DMS153 treated with DMSO at 0.1 percent for 48 hours (cell line): ENCODE measurements at regions not wholly inside any gene's neighbourhood (a gene's known extent, or its start where the extent isn't known, plus 50 kb on each side); places are given as distances from the start of the nearest gene placed in this dataset.

Experiments used
- DNase-seq: peaks from one replicate; lab custom pipeline; 2025; ENCODE audit not compliant: unreplicated experiment; lab: John Stamatoyannopoulos, UW

GRCh38 chr2:103268841-103269498 is 507.1 kb downstream of the TMEM182 start:
- no peak for DNase-seq

GRCh38 chr2:103276869-103277268 is 515.0 kb downstream of the TMEM182 start:
- DNase-seq: no peak

- DNase-seq: no peak
Observed at GRCh38 chr2:103284750-103285149, 522.9 kb downstream of the TMEM182 start.

DNA sequence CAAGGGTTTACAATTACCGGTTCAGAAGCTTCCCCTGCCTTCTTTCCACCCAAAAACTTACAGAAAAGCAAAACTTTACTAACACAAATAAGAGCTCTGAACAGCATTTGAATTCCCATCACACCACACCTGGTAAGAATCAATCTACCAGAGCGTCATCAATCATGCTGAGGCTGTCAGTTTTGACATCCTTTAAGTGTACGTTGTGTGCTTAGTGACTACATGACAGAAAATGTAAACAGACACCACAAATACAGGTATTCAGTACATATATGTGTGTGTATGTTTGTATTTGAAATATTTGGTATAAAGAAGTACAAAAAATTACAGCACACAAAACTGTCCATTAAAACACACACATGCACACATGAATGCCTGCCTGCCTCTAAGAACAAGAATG is 523.5 kb downstream of the TMEM182 start:
- no peak for DNase-seq

DNA sequence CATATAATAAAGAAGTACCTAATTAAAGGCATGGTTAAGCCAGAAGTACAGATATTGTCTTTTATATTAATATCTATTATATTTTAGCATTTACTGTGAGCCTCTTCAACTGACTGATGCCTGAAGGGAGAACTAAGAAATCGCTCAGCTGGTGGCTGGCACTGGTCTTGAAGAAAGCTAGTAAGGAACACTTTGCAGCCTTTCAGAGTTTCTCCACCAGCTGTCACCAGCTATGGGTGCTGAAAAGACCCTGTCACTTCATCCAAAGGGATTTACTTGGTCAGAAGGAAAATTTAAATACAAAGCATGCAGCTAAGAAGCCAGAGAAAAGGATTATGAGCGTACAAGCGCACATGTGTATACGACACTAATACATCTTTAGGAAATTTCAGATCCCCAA is 525.9 kb downstream of the TMEM182 start:
- DNase-seq: no peak

GRCh38 chr2:103288696-103289095 is 526.9 kb downstream of the TMEM182 start:
- DNase-seq: peak; percentile 36

GRCh38 chr2:103289105-103289725 is 527.4 kb downstream of the TMEM182 start:
- peak; percentile 28 for DNase-seq

DNA sequence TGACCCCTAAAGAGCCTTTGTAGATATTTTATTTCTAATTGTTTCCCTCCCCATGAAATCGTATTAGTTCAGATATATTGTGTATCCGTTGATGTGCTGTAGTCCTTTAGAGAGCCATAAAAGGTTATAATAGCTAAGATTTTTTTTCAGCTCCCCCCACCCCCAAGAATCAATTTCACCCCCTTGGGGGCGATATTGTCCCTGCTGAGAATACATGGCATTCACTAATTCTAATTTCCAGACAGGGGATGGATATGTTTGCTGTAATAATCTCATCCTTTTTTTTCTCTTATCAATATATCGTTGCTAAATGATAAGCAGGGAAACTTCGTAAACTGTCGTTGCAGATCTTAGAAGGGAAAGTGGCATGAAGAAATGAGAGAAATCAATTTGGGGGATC is 530.7 kb downstream of the TMEM182 start:
- no peak for DNase-seq

DNA sequence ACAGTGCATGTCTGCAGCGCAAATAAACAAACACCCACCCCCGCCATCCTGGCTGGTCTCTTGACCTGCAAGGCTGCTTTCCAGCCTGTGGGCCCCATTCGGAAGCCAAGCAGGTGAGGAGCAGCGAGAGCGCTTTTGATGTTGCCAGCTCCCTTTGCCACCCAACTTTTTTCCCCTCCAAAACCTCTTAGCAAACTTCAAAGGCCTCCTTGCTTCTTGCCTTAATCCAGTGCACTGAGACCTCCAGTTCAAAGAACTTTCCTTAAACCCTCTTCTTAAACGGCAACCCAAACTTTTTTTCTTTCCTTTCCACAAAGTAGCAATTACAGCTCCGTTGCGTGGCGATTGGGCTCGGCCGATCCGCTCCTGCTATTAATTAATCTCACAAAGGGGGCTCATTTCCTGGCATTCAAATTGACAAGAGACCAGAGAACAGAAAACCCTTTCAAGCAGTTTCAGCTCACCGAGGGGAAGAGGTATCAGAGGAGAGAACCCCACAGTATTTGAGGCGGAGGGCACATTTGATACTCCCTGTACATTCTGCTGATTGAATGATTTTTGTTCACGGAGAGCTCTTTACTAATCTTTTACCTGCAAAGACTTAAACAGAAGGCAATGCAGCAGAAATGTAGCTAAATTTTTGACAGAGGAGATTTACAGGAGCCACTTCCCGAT is 531.4 kb downstream of the TMEM182 start:
- no peak for DNase-seq

- DNase-seq: no peak
Observed at GRCh38 chr2:103293742-103294077, 531.9 kb downstream of the TMEM182 start.

- no peak for DNase-seq
Observed at GRCh38 chr2:103294420-103294819, 532.6 kb downstream of the TMEM182 start.

- DNase-seq: no peak
Observed at GRCh38 chr2:103295591-103295990, 533.8 kb downstream of the TMEM182 start.

DNA sequence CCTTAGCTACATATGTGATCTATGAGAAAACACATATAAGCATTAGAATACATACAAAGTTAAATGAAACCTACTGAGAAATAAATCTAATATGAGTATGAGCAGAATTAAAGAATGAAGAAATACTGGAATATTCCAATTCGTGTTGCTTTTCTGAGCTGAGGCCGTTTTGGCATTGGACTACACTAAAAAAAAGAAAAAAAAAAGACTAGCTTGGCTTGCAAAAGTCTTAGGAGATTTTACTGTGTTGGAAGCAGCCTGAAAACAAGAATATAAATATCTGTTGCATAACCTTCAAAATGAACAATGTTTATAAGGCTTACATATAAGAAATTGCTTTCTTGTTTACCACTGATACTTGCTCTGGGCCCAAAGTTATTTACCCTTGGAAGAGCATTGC is 562.8 kb downstream of the TMEM182 start:
- no peak for DNase-seq

- DNase-seq: no peak
Observed at GRCh38 chr2:103327386-103327785, 565.6 kb downstream of the TMEM182 start.

DNA sequence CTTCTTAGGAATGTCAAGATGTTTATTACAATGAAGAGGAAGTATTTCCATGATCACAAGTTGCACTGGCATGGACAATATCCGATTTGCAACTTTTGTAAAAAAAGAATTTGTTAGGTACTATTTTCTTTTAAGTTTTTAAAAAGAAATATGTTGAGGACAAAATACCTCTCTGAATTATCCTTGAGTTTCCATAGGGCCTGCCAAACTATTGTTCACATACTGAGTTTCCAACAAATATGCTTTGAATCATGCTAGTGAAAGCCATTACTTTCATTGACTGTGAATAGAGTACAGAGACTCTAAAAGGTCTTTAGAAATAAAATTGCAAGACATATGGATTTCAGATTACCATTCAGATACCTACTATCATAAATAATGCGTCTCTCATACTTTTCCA is 566.1 kb downstream of the TMEM182 start:
- no peak for DNase-seq

DNA sequence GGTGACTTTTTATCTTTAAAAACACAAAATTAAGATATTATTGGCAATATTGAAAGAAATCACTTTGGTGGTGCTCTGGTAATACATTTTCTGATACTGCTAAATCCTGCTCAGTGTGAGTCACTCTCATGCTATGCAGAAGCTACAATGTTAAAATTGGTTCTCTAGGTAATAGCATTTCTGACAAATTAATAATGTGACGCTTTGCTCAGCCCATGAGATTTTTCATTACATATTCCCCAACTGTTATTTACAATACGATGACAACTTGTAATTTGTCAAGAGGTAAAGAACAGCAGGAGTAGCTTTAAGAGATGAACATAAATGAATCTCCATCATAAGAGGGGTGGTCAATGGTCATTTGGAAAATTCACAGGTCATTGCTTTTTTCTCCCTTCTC is 573.6 kb downstream of the TMEM182 start:
- no peak for DNase-seq

GRCh38 chr2:103338819-103339218 is 577.0 kb downstream of the TMEM182 start:
- no peak for DNase-seq

DNA sequence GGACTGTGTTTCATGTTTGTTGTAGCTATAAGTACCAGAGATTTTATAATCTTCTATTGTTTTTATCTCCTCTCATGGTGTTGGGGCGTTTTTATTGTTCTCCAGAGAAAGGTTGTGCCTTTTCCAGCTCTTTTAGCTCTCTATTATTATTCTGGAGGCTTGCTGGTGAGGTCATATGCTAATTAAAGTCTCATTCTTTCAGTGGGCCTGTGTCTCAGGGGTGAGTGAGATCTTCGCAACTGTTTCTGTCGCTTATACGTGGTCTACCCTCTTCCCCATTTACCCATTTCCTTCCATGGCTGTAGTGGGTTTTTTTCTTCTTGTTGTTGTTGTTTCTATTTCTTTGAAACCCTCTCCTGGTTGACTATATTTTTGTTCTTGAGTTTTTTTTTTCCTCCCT is 584.9 kb downstream of the TMEM182 start:
- no peak for DNase-seq

DNA sequence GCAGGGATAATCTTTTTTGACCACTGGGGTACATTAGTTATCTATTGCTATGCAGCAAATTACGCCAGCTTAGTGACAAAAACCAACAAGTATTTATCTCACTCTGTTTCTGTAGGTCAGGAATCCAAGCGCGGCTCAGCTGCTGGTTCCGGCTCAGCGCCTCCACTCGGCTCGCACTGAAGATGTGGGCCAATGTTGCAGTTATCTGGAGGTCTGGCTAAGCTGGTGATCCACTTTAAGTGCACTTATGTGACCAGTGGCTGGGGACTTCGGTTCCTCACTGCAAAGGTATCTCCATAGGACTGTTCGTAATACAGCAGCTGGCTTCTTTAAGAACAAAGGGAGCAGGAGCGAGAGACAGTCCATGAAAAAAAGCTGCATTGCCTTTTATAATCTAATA is 591.9 kb downstream of the TMEM182 start:
- no peak for DNase-seq

- no peak for DNase-seq
Observed at GRCh38 chr2:103355287-103355686, 593.5 kb downstream of the TMEM182 start.

- no peak for DNase-seq
Observed at GRCh38 chr2:103361712-103362111, 599.9 kb downstream of the TMEM182 start.

DNA sequence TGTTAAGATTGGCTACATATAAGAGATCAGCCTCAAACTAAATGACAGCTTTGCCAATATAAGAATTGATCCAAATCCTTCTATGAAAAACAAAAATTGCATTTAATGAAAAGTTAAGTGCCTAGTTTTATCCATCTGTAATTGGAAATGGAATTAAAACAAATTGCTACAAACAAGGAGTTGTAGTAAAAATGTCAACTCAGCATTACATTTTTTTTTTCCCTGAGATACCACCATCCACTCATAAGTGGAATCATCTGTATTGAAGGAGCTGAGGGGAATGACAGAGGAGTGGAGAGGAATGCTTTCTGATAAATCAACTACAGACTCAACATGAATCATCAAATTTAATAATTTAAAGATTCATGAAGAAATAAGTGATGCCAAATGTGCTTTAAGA is 601.8 kb downstream of the TMEM182 start:
- no peak for DNase-seq

GRCh38 chr2:103364177-103364576 is 602.3 kb downstream of the TMEM182 start:
- no peak for DNase-seq
